ENCODE measurements at regions not wholly inside any gene's neighbourhood (a gene's known extent, or its start where the extent isn't known, plus 50 kb on each side); places are given as distances from the start of the nearest gene placed in this dataset.
"Not testable (repeated sequence)": the region's sequence is repeated elsewhere in the genome, so short reads cannot be mapped to it uniquely, and the experiment has no call there.

DNA sequence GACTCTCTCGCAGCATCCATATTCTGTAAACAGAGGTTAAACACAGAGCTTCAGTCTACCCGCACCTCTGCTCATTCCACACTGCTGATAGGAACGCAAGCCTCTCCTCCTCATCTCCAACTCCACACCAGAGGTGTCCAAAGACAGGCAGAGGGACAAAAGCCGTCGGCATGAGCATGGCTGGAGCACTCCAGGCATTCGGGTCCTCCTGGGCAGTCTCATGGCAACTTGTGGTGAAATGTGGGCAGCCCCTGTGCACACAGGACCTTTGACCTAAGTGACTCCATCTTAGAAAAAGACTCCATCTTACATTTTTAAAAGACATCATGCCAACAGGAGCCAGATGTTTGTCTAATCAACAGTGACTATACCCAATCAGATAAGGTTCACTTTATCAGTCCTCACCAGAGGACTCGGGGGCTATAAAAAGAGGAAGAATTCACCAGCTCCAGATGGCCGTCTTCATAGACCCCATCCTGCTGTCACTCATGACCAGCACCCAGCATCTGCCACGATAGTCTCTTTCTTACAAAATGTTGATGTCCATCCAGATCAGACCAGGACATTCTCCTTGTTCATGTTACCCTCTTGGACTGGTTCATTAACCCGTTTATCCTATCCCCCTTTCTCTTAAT is 304.4 kb downstream of the ANAPC1 start:
- not testable (repeated sequence) for DNase-seq (ENCODE audit: low spot score)

DNA sequence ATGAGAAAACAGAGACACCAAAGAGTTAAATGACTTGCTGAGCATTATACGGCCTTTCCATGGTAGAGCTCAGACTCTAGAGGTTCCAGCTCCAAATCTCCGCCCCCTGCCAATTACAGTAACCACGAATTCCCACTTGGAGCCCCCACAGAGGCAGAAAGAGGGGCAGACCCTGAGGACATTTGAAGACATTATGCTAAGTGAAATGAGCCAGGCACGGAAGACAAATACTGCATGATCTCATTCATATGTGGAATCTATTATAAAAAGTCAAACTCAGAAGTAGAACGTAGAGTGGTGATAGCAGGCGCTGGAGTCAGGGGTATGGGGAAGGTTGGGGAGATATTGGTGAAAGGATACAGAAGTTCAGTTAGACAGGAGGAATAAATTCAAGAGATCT is 303.4 kb downstream of the ANAPC1 start:
- DNase-seq (ENCODE audit: low spot score): not testable (repeated sequence)

DNA sequence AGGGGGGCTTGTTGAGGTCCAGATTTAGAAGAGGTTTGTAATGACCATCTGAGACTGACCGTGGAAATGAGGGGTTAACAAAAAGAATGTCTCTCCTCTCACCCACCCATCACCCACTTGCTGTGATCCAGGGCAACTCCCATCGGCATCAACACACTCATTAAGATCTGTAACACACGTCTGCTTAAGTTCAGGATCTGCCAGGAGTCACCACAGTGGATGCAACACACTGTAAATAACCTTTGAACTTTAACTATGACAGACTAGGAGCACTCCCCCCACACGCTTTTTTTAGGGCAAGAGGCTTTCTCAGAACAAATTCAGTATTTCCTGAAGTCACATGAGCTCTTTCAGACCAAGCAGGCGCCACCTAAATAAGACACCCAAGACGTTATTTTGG is 301.9 kb downstream of the ANAPC1 start:
- DNase-seq (ENCODE audit: low spot score): not testable (repeated sequence)

DNA sequence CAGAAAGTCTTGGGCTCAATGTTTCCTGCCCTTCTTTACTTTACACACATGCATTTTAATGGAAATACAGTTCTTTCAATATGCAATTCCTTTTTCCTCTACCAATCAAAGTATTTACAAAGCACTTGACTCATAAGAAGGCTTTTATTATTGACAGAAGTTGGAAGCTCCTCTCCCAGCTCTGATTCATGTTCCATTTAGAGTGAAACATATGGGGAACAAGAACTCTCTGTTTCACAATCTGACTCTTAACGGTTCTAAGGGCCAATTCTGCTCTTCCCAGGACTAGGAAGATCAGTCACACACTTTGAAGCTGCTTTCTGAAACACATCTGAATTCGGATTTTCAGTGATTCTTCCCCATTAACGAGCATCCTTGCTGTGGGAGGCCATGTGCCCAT is 300.5 kb downstream of the ANAPC1 start:
- DNase-seq (ENCODE audit: low spot score): not testable (repeated sequence)

DNA sequence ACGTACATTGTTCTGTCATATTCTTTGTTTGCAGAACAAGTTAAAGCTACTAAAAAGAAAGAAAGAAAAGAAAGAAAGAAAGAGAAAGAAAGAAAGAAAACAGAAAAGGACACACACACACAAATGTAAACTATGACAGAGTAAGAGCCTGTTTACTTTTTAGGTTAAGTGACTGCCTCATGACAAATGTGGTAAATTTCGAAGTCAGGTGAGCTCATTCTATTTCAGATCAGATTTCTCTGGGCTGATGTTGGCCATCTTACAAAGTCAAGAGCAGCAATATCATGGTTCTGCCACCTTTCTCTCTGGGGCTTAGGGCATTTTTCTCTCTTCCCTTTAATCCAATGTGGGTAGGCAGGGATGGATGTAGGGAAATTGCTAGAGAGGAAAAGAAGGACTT is 299.5 kb downstream of the ANAPC1 start:
- DNase-seq (ENCODE audit: low spot score): not testable (repeated sequence)

DNA sequence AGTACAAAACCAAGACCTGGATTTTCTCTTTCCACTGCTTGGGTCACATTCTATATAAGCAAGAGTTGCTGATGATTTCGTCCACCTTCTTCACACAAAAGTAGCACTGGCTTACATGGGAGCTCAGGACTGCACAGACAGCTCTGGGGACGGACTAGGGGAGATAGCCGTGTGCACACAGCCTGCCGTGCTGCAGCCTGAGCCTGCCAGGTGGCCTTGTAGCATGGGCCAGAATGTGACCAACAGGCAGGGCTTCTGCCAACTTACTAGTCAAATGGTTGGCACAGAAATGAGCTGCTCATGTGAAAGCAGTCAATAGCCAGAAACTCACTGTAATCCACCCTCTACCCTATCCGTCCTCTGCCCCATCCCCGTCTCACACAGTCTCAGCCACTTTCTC is 299.0 kb downstream of the ANAPC1 start:
- not testable (repeated sequence) for DNase-seq (ENCODE audit: low spot score)

DNA sequence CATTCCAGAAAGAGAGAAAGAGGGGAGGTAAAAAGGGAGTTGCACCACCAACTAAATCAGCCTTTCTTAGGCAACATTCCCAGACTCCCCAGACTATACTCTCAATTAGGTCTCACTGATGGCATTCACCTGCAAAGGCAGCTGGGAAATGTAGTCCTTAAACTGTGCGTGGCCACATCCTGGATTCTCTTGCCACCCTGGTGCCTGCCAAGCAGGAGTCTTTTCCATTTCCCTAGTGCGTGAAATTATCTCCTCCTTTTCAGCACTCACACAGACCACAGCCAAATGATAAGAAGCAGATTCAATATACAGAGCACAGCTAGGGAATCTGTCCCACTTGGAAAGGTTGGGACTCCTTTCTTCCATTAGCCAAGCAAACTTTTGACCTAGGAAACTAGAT is 298.0 kb downstream of the ANAPC1 start:
- DNase-seq (ENCODE audit: low spot score): not testable (repeated sequence)

DNA sequence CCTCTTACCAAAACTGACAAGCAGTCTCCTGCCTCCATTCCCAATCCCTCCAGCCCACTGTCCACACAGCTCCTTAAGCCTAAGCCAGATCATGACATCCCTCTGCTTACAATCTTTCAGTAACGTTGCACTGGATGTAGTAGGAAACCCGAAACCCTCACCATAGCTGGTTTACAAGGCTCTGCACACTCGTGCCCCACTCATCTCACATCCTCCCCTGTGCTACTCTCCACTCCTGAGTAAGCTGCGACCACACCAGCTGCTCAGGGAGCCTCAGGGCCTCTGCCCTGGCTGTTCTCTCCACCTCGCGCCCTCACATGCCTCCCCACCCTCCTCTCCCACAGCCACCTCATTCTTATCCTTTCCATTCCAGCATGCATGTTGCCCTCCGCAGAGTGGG is 288.9 kb downstream of the ANAPC1 start:
- not testable (repeated sequence) for DNase-seq (ENCODE audit: low spot score)

DNA sequence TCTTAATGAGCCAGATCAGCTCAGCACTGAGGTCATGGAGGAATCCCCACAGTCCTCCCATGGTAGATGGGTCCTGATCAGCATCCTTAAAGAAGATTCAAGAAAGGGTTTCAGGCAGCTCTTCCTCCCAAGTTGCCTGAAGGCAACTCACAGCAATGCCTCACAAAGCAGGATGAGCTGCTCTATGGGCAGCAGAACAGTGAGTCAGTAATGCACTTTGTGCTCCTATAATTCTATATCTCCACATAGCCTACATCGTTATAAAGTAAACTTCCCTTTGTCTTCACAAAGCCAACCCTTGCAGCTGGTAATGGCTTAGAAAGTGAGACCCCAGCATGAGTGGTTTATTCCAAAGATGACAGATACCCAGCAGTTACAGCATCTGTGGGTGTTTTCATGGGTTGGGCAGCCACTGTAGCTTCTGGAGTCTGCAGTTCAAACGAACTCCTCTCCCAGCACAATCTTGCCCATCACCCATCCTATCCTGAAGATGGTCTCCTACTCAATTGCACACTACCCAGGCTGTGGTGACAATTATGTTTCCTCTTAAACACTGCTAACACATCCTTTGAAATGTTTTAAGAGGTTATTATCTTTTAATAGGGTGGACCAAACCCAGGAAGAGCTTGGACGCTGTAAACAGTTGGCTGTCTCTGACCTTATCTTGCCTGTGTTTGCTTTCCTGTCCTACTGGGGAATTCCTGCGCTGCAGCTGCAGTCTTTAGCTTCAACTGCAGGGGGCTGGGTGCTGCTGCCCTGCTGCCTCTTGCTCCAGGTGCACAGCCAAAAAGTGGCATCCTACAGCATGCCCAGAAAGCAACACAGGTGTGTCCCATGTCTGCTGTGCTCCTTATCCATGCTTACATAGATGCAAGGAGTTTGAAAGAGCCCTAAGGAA is 286.9 kb downstream of the ANAPC1 start:
- DNase-seq (ENCODE audit: low spot score): not testable (repeated sequence)

DNA sequence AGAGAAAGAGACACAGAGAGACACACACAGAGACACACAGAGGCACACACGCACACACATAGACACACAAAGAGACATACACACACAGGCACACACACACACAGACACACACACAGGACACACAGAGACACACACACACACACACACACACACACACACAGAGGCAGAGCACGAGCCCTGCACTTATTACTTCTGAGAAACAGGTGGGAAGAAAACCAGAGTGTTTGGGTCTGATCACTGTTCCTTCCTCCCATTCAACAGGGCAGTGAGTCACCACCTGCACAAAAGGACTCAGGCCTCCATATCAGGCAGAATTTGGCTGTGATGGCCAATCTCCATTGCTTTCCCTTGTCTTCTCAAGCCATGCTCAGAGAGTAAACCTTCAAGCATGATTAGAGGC is 285.0 kb downstream of the ANAPC1 start:
- DNase-seq (ENCODE audit: low spot score): not testable (repeated sequence)

DNA sequence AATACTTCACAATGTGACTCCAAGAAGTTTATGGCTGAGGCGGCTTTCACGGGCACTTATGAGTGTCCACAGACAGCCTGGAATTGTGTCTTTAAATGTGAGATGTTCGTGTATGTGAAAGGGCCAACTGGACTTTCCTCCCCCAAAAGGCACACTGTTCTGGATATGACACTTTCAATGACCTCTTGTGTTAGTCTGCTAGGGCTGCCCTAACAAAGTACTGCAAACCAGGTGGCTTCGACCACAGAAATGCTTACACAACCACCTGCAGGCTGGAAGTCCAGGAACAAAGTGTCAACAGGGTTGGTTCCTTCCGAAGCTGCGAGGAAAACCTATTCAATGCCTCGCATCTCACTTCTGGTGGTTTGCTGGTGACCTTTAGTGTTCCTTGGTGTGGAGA is 281.7 kb downstream of the ANAPC1 start:
- DNase-seq (ENCODE audit: low spot score): not testable (repeated sequence)

DNA sequence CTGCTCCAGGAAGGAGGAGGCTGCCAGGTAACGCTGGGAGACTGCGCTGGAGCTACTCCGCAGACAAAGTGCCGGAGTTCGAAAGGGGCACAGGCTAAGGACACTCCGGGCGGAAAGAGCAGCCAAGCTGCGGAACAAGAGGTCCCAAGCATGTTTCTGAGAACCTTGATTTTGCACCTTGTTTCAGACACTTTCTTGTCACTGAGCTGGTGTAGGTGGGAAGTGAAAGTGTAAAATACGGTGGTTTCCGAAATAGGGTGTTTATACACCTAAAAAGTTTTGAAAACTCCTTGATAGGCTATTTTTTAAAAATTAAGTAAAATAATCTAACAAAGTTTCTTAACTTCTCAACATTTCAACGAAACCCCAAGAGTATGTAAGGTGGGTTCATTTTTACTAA is 278.2 kb downstream of the ANAPC1 start:
- DNase-seq (ENCODE audit: low spot score): not testable (repeated sequence)

DNA sequence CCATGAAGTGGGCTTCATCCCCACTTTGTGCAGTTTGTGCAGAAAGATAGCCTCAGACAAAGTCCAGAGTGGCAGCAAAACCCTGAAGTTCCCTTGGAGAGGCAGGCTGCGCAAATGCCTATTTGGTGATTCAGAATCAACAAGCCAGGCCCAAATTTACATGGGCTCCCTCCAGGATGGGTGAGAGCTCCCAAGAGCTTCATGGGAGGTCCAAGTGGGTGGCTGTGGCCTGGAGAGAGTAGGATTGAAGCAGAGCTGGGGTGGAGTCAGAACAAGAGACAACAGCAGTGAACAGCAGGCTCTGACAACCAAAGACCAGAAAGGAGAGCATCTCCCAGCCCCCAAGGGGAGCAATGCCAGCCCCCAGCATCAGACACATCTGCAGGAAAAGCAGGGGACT is 277.4 kb downstream of the ANAPC1 start:
- DNase-seq (ENCODE audit: low spot score): not testable (repeated sequence)

DNA sequence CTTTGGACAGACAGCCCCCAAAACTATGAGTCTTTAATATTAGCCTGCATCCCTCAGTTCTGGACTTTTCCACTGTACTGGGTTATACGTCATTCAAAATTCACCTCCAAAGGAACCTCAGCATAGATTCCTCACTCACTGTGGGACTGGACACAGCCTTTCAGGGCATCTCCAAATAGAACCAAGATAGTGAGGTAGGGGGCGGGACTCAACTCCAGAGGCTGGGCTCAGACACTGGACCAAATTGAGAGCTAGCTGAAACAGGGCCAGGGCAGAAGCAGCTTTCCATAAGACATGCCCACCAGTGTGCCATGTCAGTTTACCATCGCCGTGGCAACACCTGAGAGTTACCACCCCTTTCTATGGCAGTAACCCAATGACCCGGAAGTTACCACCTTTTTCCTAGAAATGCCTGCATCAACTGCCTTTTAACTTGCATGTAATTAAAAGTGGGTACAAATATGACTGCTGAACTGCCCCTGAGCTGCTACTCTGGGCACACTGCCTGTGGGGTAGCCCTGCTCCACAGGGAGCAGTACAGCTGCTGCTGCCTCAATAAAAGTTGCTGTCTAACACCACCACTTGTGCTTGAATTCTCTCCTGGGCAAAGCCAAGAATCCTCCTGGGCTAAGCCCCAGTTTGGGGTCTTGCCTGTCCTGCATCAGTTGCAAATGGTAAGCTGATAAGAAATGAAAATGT is 274.7 kb downstream of the ANAPC1 start:
- not testable (repeated sequence) for DNase-seq (ENCODE audit: low spot score)

DNA sequence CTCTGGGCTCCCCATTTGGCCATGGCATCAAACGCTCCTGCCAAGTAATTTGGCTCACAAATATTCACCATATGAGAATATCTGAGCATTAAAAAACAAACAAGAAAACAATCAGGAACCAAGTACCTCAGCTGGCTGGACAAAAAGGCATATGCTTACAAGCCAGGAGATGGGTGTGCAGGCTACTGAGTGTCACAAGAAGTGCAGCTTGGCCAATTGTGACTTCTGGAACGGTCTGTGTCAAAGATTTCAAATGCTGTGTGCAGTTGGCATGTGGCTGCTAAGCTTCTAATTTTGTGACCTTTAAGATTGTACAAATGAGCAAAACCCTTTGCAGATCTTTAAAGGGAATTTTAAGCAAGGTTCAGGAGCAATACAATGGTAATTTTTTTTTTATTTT is 274.0 kb downstream of the ANAPC1 start:
- not testable (repeated sequence) for DNase-seq (ENCODE audit: low spot score)

DNA sequence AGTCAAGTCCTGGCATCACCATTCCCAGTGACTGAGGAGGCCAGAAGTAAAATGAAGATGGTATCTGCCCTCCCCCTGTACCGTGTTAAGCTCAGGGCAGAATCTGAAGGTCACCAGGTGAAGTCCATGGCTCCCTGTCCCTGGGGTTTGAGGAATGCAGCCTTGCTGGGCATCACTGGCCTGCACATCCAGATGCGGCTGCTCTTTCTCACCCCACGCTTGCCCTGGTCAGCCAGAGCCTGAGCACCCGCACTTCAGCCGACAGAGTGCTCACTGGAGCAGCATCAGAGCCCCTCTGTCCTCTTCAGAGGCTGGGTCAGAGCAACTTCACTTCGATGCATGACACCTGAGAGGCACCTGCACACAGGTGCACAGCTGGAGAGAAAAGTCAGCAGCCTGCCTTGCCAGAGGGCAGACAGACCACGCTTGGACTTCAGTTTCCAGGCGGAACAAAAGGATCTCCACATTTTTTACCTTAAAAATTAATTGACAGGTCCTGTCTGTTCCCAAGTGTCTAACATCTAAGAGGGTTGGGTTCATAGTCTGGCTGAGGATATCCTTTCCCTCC is 267.3 kb downstream of the ANAPC1 start:
- DNase-seq (ENCODE audit: low spot score): no peak

DNA sequence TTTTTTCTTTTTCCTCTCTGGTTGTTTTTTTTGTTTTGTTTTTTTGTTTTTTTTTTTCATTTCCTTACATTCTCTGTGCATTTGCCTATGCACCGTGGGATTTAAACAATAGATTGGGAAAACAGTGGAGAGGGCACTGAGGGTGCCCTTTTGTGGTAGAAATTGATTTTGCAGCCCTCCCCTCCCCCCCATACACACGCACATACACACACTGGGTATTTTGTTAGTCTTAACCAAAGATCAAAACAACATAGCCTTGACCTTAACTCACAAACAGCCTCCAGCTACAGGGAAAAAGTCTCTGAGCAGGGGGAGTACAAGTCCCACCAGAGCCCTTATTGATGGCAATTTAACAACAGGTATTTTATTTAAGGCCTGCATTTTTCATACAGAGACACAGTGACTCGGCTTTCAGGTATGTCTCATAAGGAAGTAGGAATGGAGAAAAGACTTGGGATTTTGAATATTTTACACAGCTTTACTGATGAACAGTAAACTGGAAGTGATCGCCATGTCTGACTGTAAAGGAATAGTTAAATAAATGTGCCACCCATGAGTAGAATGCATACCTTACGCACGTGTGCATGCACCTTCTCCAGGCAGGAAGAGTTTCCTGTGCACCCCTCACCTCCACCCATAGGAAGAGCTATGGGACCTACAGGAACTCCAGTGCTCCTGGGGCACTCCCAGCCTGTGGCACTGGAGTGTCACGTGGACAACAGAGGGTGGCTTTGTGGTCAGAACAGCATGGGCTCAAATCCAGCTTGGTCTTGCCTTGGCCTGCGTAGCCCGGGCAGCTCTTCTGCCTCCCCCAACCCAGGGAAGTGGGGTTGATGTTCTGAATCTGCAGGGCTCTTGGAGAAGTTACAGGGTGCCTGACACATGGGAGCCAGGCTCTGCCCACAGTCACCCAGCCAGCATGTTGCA is 266.4 kb downstream of the ANAPC1 start:
- DNase-seq (ENCODE audit: low spot score): no peak

DNA sequence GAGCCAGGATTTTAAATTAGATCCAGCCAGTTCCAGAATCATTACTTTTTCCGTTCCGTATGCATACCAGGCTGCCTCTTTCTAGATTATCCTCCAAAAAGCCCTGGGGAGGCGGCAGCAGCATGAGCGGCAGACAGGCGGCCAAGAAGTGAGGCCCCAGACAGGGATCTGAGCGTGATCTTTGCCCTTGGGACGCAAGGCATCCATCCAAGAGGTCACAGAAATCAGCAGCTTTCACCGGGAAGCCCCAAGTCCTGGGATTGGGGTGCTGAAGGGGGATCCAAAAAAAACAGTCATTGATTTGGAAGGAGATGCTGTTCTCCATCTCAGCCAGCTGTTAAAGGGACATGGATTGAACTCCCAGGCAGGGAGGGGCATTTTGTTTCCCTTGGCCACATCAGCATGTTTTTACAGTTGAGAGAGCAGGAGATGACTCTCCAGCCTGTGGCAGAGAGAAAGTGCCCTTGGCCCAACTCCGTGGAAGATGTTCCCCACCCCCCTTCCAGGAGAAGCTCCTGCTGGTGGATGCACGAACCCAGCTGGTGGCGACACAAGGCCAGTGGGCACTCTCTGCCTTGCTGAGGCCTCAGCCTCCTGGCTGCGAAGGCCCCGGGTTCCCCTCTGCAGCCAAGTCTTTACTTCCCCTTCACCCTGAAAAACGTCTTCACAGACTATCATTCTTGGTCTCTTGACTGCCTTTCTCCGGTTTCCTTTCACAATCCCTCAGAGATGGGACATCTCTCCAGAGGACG is 265.6 kb downstream of the ANAPC1 start:
- DNase-seq (ENCODE audit: low spot score): no peak

DNA sequence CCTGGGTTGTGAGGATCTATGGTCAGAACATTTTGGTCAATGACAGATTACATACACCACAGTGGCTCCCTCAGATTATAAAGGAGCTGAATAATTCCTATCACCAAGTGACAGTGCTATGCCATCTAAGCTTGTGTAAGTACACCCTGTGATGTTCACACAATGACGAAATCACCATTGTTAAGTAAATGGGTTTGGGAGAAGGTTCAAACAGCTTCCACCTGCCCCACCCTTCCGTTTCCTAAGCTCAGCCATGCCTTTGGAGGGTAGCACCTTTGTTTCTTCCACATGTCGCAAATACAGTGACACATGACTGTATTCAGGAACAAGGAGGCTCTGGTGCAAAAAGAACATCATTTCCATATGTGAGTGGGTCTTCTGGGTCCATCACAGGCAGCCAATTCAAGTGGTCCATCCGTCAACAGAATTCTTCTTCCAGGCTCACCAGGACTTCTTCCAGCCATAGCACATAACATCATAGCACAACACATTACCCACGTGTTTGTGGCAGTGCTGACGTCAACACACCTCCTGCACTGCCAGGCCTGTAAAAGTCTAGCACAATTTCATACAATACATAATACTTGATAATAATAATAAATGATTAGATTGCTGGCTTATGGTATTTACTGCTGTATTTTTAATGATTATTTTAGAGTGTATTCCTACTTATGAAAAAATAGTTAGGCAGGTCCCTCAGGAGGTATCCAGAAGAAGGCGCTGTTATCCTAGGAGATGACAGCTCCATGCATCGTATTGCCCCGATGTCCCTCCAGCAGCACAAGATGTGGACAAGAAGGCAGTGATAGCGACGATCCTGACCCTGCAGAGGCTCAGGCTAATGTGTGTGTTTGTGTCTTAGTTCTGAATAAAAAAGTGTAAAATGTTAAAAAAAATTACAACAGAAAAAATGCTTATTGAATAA is 264.8 kb downstream of the ANAPC1 start:
- DNase-seq (ENCODE audit: low spot score): no peak
